ENCODE measurements at regions not wholly inside any gene's neighbourhood (a gene's known extent, or its start where the extent isn't known, plus 50 kb on each side); places are given as distances from the start of the nearest gene placed in this dataset.

- TF ChIP-seq POLR2AphosphoS5 (IDR thresholded peaks at IDR 0.05; ENCODE audit: insufficient read depth, low read depth, low read length) (no peak), POLR2A (IDR thresholded peaks at IDR 0.05; ENCODE audit: low read depth, low read length) (no peak), CTCF (IDR thresholded peaks at IDR 0.05; ENCODE audit: extremely low read depth in 1 of 2, insufficient read depth in 1 of 2, low read depth in 1 of 2, low read length in 2 of 2) (no peak), MAX (IDR thresholded peaks at IDR 0.05; ENCODE audit: insufficient read depth, insufficient read length) (no peak), EZH2 (IDR thresholded peaks at IDR 0.05; ENCODE audit: borderline replicate concordance, low read depth, low read length, severe bottlenecking) (no peak), JUN (IDR thresholded peaks at IDR 0.05; ENCODE audit: borderline replicate concordance, insufficient read depth, insufficient read length, low read depth) (no peak), GATA2 (IDR thresholded peaks at IDR 0.05; ENCODE audit: insufficient read depth, insufficient read length, low read depth, low read length) (no peak), FOS (IDR thresholded peaks at IDR 0.05; ENCODE audit: borderline replicate concordance, insufficient read depth, low read length) (no peak), MYC (IDR thresholded peaks at IDR 0.05; ENCODE audit: low read depth, low read length) (no peak)
Measured at GRCh38 chr19:27734496-27735220, 1478.3 kb downstream of the UQCRFS1 start.

All from endothelial cell of umbilical vein (primary cell).